Keratinocyte (primary cell): ENCODE measurements at regions not wholly inside any gene's neighbourhood (a gene's known extent, or its start where the extent isn't known, plus 50 kb on each side); places are given as distances from the start of the nearest gene placed in this dataset.

Experiments used
- DNase-seq: peaks from one replicate; pipeline ENCODE4 v3.0.0-alpha.2; 2011; ENCODE audit warnings: low read depth, missing footprints, low spot score
- FAIRE-seq: peaks from 2 replicates; lab custom pipeline; 2011; peaks lifted over from hg19 to GRCh38; lab: Jason Lieb, UNC
- H2AFZ ChIP-seq: 2 replicates; pipeline ENCODE4 v1.6.0; 2012; ENCODE audit warnings: low read length, control low read depth, inconsistent platforms; ENCODE audit not compliant: control insufficient read depth
- H3K27ac ChIP-seq: 2 replicates; pipeline ENCODE4 v1.5.1; 2011; ENCODE audit warnings: low read length; ENCODE audit not compliant: control insufficient read depth, insufficient read depth
- H3K27me3 ChIP-seq: 3 replicates; pipeline ENCODE4 v1.6.0; 2011; ENCODE audit warnings: low read length; ENCODE audit not compliant: control insufficient read depth, insufficient read depth; ENCODE audit errors: extremely low read depth
- H3K36me3 ChIP-seq, 2 experiments: 2 replicates in 1 of 2; 3 replicates in 1 of 2; pipeline ENCODE4 v1.5.1; 2011; ENCODE audit warnings: low read length in 2 of 2, mild to moderate bottlenecking in 1 of 2; ENCODE audit not compliant: control insufficient read depth in 2 of 2, insufficient read depth in 2 of 2; ENCODE audit errors: extremely low read depth in 1 of 2
- H3K4me1 ChIP-seq: 3 replicates; pipeline ENCODE4 v1.5.1; 2011; ENCODE audit warnings: low read length; ENCODE audit not compliant: control insufficient read depth, insufficient read depth; ENCODE audit errors: extremely low read depth
- H3K4me2 ChIP-seq: 3 replicates; pipeline ENCODE4 v1.6.0; 2011; ENCODE audit warnings: low read depth, low read length; ENCODE audit not compliant: control insufficient read depth, insufficient read depth; ENCODE audit errors: extremely low read depth
- H3K4me3 ChIP-seq, 3 experiments: fragments of 200-600 bp in 1 of 3; sonication (generic) in 1 of 3; 2 replicates in 2 of 3; 3 replicates in 1 of 3; pipeline ENCODE4 v1.5.1; 2011 to 2016; ENCODE audit warnings: low read length in 3 of 3, mild to moderate bottlenecking in 3 of 3, control low read depth in 2 of 3, inconsistent platforms in 1 of 3, low read depth in 1 of 3, mixed read lengths in 1 of 3, mixed run types in 1 of 3, moderate library complexity in 1 of 3; ENCODE audit not compliant: control insufficient read depth in 2 of 3, insufficient read depth in 2 of 3; ENCODE audit errors: extremely low read depth in 1 of 3
- H3K79me2 ChIP-seq: 2 replicates; pipeline ENCODE4 v1.6.0; 2012; ENCODE audit warnings: low read length; ENCODE audit not compliant: control insufficient read depth, insufficient read depth
- H3K9ac ChIP-seq: 3 replicates; pipeline ENCODE4 v1.6.0; 2011; ENCODE audit warnings: low read length; ENCODE audit not compliant: control insufficient read depth, insufficient read depth; ENCODE audit errors: extremely low read depth
- H3K9me1 ChIP-seq: 3 replicates; pipeline ENCODE4 v1.6.0; 2011; ENCODE audit warnings: low read length; ENCODE audit not compliant: control insufficient read depth, insufficient read depth; ENCODE audit errors: extremely low read depth
- H3K9me3 ChIP-seq: 2 replicates; pipeline ENCODE4 v1.5.1; 2012; ENCODE audit warnings: low read depth, low read length; ENCODE audit not compliant: control insufficient read depth
- H4K20me1 ChIP-seq: 3 replicates; pipeline ENCODE4 v1.6.0; 2011; ENCODE audit warnings: low read length; ENCODE audit not compliant: control insufficient read depth, insufficient read depth; ENCODE audit errors: extremely low read depth
- EZH2 ChIP-seq: IDR thresholded peaks from one replicate; pipeline ENCODE4 v1.6.1; 2012; ENCODE audit warnings: inconsistent platforms, mild to moderate bottlenecking, low read length, moderate library complexity
- dilution Hi-C: fragments of 300-500 bp; cut with MboI; formaldehyde crosslinking; loops from one replicate; pipeline ENCODE4 v1.7.0; 2020; ENCODE audit warnings: low sequenced_read_pairs; ENCODE audit not compliant: extremely low pct_ligation_motif_present
- TF ChIP-seq, protein P1 (sequence below), 3 experiments: IDR thresholded peaks in 1 of 3; conservative IDR thresholded peaks in 1 of 3; optimal IDR thresholded peaks in 1 of 3; 2 replicates in 2 of 3; 3 replicates in 1 of 3; pipeline versions ENCODE3 to v1.5.1; 2011; ENCODE audit warnings: low read length in 3 of 3, mild to moderate bottlenecking in 3 of 3, moderate library complexity in 2 of 3, control low read depth in 1 of 3, inconsistent platforms in 1 of 3; ENCODE audit not compliant: insufficient read depth in 2 of 3; ENCODE audit errors: extremely low read depth in 1 of 3

DNA sequence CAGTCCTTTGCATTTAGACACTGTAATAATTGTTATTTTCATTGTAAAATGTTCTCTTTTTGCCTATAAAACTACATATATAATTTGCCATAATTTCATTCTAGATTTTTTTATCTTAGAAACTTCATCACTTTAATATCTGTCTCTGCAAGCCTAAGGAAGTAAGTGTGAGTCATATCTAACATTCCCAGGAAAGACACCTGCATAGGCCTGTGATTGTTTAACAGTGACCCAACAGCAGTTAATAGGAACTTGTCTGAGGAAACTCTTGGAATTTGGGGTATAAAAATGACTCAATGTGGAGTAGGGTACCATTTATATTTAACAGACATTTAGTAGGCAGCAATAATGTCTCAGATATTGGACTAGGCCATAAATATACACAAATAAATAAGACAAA, 229.2 kb upstream of the FAM174A start:
- DNase-seq, result peak; percentile 4
- Histone ChIP-seq H3K4me1 (peaks cover 3% of the 10 kb centered on the region), H3K79me2 (no peaks in the 10 kb centered on the region), H3K36me3 (no peaks in the 10 kb centered on the region), H4K20me1 (no peaks in the 10 kb centered on the region), H3K27ac (no peak overlapping the region), H3K9ac (no peak overlapping the region), H3K4me2 (no peak overlapping the region), H3K27me3 (no peaks in the 10 kb centered on the region), H2AFZ (no peak overlapping the region), H3K4me3 (no peak overlapping the region), H3K9me1 (no peaks in the 10 kb centered on the region), H3K9me3 (no peaks in the 10 kb centered on the region)
- dilution Hi-C loops, result no loop called here
- TF ChIP-seq, protein P1, sequence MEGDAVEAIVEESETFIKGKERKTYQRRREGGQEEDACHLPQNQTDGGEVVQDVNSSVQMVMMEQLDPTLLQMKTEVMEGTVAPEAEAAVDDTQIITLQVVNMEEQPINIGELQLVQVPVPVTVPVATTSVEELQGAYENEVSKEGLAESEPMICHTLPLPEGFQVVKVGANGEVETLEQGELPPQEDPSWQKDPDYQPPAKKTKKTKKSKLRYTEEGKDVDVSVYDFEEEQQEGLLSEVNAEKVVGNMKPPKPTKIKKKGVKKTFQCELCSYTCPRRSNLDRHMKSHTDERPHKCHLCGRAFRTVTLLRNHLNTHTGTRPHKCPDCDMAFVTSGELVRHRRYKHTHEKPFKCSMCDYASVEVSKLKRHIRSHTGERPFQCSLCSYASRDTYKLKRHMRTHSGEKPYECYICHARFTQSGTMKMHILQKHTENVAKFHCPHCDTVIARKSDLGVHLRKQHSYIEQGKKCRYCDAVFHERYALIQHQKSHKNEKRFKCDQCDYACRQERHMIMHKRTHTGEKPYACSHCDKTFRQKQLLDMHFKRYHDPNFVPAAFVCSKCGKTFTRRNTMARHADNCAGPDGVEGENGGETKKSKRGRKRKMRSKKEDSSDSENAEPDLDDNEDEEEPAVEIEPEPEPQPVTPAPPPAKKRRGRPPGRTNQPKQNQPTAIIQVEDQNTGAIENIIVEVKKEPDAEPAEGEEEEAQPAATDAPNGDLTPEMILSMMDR (optimal IDR thresholded peaks at IDR 0.05 in 1 of 3, IDR thresholded peaks at IDR 0.05 in 1 of 3, conservative IDR thresholded peaks at IDR 0.05 in 1 of 3; ENCODE audit: extremely low read depth in 1 of 3, insufficient read depth in 2 of 3, low read length in 3 of 3), result no peak
- TF ChIP-seq EZH2, result no peak
- FAIRE-seq, result peak; percentile 53

DNA sequence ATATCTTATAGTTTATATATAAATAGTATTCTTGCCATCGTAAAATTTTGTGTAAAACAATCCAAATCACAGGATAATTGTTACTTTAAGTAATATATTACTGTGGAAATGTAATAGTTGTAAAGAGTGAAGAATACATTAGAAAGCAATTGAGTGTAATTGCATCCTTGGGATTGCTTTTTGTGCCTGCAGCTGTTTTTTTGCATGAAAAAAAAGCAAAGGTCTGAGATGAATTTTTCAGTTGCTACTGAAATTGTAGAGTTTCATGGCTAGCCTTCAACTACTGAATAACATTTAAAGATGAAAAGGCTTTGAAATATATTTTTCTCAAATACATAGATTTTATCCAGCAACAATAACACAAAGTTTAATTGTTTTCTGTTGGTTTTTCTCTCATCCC, 232.0 kb upstream of the FAM174A start:
- Histone ChIP-seq H3K4me3 (no peak overlapping the region), H3K9me1 (no peaks in the 10 kb centered on the region), H3K9me3 (no peaks in the 10 kb centered on the region), H3K27ac (no peak overlapping the region), H3K4me2 (no peak overlapping the region), H3K79me2 (no peaks in the 10 kb centered on the region), H3K36me3 (no peaks in the 10 kb centered on the region), H2AFZ (no peak overlapping the region), H3K9ac (no peak overlapping the region), H3K27me3 (no peaks in the 10 kb centered on the region), H3K4me1 (peaks cover 6% of the 10 kb centered on the region), H4K20me1 (no peaks in the 10 kb centered on the region)
- FAIRE-seq (no peak), DNase-seq (no peak)
- dilution Hi-C loops, result no loop called here
- TF ChIP-seq, protein P1 (optimal IDR thresholded peaks at IDR 0.05 in 1 of 3, IDR thresholded peaks at IDR 0.05 in 1 of 3, conservative IDR thresholded peaks at IDR 0.05 in 1 of 3; ENCODE audit: extremely low read depth in 1 of 3, insufficient read depth in 2 of 3, low read length in 3 of 3), result no peak
- TF ChIP-seq EZH2, result no peak
